VCaP (cell line): ENCODE measurements at regions not wholly inside any gene's neighbourhood (a gene's known extent, or its start where the extent isn't known, plus 50 kb on each side); places are given as distances from the start of the nearest gene placed in this dataset.
A peak's percentile ranks its signal among the peaks of the same experiment; 100 is the strongest.

Experiments
- H3K27ac ChIP-seq: fragments of 450-650 bp; 2 replicates; pipeline ENCODE4 v1.5.1; 2017
- TF ChIP-seq, protein P1 (sequence below): fragments of 450-650 bp; conservative IDR thresholded peaks from 2 replicates; pipeline ENCODE4 v1.5.1; 2017; ENCODE audit warnings: mild to moderate bottlenecking, moderate library complexity

DNA sequence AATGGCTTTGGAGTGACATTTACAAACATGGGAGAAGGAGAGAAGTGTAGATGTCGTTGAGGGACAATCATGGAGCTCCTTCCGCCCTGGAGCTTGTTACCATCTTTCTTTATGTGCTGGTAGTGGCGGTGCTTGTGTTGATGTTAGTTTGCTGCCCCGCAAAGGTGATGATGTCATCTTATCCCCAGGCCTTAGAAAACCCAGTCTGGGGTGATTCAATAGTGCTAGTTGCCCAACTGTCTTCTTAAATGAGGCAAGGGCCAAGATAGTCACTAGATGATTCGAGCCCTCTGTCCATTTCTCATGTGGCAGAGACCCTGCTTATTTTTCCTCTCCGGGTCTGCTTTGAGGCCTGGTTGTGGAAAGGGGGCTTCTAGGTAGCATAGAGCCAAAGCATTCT is 277.4 kb downstream of the CCSER2 start:
- peak overlapping the region; percentile 78 for H3K27ac ChIP-seq
- TF ChIP-seq, protein P1, sequence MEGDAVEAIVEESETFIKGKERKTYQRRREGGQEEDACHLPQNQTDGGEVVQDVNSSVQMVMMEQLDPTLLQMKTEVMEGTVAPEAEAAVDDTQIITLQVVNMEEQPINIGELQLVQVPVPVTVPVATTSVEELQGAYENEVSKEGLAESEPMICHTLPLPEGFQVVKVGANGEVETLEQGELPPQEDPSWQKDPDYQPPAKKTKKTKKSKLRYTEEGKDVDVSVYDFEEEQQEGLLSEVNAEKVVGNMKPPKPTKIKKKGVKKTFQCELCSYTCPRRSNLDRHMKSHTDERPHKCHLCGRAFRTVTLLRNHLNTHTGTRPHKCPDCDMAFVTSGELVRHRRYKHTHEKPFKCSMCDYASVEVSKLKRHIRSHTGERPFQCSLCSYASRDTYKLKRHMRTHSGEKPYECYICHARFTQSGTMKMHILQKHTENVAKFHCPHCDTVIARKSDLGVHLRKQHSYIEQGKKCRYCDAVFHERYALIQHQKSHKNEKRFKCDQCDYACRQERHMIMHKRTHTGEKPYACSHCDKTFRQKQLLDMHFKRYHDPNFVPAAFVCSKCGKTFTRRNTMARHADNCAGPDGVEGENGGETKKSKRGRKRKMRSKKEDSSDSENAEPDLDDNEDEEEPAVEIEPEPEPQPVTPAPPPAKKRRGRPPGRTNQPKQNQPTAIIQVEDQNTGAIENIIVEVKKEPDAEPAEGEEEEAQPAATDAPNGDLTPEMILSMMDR = no peak

DNA sequence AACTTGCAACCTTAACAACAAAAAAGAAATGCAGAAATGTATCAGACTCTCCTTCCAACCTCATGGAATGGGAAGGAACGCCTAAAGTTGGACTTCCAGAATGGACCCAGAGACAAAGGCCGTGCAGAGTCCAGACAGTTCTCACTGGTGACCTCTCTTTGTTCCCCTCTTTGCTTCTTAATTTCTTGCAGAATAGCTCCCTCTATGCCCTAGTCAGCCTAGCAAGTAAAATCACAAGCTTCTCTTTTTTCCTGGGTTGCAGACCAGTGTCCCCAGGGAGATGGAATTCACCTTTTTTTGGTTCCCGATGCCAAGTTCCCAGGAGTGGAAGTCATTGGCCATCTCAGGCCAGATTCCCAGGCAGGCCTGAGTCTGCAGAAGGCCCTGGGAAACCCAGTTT is 278.0 kb downstream of the CCSER2 start:
- peak overlapping the region; percentile 78 for H3K27ac ChIP-seq

DNA sequence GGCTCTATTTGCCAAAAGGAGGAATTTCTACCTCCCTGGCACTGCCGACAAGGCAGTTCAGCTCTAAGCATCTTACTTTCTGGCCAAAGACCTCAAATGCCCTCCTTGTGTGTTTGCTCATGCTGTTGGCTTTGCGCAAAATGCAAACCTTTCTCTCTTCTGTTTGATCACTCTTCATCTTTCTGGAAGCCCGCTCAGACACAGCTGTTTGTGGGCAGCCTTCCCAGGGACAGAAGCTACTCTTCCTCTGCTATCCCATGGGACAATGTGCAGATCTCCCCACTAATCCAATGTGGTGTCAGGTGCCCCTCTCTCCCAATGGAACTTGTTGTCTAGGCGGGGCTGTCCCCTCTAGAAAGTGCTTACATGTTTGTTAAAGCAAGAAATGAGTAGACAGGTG is 278.7 kb downstream of the CCSER2 start:
- TF ChIP-seq, protein P1 = no peak
- H3K27ac ChIP-seq = peak overlapping the region; percentile 78

More for the DNA sequence above, 278.0 kb downstream of the CCSER2 start:
- TF ChIP-seq, protein P1 = peak; percentile 38; the same call in 1 of the 2 replicates

DNA sequence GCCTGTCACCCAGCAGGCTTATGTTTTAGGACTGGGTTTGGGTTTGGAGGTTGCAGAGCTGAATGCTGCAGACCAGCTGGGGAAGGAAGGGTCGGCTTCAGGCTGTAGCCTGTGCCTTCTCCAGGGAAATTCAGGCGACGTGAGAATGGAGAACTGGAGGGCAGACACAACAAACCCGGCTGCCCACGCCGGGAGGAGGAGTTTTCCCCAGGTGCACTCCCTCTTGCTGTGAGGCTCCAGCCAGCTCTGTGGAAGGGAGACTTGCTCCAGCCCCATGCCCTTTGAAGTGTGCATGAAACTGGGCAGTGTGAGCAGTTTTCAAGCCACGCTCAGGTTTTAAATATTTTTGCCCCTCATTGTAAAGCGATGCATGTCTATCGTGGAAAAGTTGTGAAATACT is 279.1 kb downstream of the CCSER2 start:
- TF ChIP-seq, protein P1 = no peak
- peak overlapping the region; percentile 78 for H3K27ac ChIP-seq

DNA sequence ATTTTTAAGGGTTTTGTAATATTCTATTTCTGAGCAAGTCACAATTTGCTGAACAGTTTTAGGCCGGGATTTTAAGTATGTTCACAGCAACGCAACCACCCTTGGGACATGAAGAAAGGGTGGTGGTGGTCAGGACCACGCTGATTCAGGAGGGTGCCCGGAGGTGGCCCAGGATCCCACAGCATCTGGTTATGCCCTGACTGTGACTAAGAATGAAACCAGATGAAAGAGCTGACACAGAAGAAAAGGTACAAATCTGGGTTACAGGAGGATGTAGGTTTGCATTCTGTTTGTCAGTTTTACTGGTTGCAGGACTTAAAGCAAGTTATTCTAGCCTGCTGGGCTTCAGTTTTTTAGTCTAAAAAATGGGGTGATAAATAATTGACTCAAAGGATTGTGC is 279.7 kb downstream of the CCSER2 start:
- peak overlapping the region; percentile 78 for H3K27ac ChIP-seq
- TF ChIP-seq, protein P1 = no peak

DNA sequence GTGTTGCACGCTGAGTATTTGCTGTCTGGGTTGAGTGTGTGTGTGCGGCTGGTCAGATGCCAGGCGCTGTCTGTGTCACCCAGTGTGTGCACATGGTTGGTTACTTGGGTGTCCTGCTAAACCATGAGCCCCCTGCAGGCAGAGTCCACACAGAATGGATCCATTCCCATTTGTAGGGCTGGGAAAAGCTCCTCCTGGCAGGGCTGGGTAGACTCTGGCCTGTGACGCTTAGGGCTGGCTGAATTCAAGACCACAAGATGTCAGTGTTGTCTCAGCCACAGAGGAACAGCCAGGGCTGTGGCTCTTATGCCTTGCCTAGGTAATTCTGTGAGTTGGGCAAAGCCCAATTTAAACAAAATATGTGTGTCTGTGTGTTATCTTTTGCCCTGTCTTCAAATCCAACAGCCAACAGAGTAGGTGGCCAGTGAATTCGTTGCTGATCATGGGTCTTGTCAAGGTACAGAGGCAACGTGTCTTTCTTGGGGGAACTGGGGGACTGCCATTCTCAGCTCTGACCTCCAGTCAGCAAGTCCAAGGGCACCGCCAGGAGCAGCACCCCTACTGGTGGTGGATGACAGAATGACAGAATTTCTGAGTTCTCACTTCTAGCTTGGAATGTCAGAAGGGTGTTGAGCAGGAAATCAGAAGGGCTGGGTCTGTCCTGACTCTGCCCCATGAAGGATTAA is 285.1 kb downstream of the CCSER2 start:
- TF ChIP-seq, protein P1 = peak; percentile 97
- peak overlapping the region; percentile 30; the same call in 1 of the 2 replicates for H3K27ac ChIP-seq

DNA sequence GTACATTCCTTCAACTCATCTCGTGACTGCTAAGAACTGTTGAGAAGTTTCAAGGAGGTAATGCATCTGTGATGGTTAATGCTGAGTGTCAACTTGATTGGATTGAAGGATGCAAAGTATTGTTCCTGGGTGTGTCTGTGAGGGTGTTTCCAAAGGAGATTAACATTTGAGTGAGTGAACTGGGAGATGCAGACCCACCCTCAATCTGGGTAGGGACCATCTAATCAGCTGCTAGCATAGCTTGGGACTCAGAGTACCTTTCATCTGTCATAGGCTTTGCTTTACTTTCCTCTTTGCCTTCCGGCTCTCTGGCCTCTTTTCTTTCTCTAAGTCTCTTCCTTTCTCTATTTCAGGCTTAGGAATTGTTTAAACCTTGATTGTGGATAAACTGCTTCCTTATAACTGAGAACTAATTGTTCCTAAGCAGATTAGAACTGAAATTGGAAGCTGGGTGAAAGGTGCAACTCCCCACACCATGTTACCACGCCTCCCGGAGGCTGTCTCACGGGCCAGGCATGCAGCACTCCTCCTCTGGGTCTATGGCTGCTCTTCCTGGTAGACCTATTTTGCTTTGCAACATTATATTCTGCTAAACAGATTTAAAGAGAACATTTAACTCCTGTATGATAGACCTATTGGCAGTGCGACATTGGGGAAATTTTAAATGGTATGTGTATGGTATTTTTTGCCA is 298.2 kb downstream of the CCSER2 start:
- TF ChIP-seq, protein P1 = no peak
- no peak overlapping the region for H3K27ac ChIP-seq
